ENCODE measurements at regions not wholly inside any gene's neighbourhood (a gene's known extent, or its start where the extent isn't known, plus 50 kb on each side); places are given as distances from the start of the nearest gene placed in this dataset.

- 85 to 93% methylated on average over 10 to 11 of the region's 11 CpGs for WGBS, 2 donors
- Histone ChIP-seq H3K4me3 (no peak overlapping the region), H3K27ac (no peak overlapping the region), H3K36me3 (no peaks in the 10 kb centered on the region), H3K4me1 (no peaks in the 10 kb centered on the region), H3K27me3 (peaks cover 0 to 3% (median 0%) of the 10 kb centered on the region in 7 donors), H3K9me3 (no peaks in the 10 kb centered on the region)
- ATAC-seq = no peak
- DNase-seq = no peak
- intact Hi-C loops (cut with DNase I) = no loop called here
- no peak for TF ChIP-seq CTCF (IDR thresholded peaks at IDR 0.05)
These were observed 118.0 kb downstream of the TPRA1 start for GRCh38 chr3:127472506-127472905.

- peaks cover 0 to 3% (median 0%) of the 10 kb centered on the region in 7 donors for H3K27me3 ChIP-seq
- ATAC-seq (no peak), DNase-seq (no peak)
- intact Hi-C loops (cut with DNase I) = no loop called here
- no peaks in the 10 kb centered on the region for H3K36me3 ChIP-seq
- H3K4me1 ChIP-seq = no peaks in the 10 kb centered on the region
- H3K27ac ChIP-seq = no peak overlapping the region
- H3K4me3 ChIP-seq = no peak overlapping the region
- no peak for TF ChIP-seq CTCF (IDR thresholded peaks at IDR 0.05)
- 73 to 76% methylated on average over 5 of the region's 5 CpGs for WGBS, 2 donors
- no peaks in the 10 kb centered on the region for H3K9me3 ChIP-seq
These were observed 119.4 kb downstream of the TPRA1 start for GRCh38 chr3:127471142-127471541.

GRCh38 chr3:127469760-127470159, 120.8 kb downstream of the TPRA1 start:
- Histone ChIP-seq H3K4me3 (no peak overlapping the region), H3K9me3 (no peaks in the 10 kb centered on the region), H3K27me3 (peaks cover 0 to under 1% (median 0%) of the 10 kb centered on the region in 7 donors), H3K4me1 (no peaks in the 10 kb centered on the region), H3K36me3 (no peaks in the 10 kb centered on the region), H3K27ac (no peak overlapping the region)
- ATAC-seq (no peak), DNase-seq (no peak)
- intact Hi-C loops (cut with DNase I) = loop anchor here in 1 of 10 donors (5.0 kb wide), 1 partner anchor 97 kb away; no protein-coding TSS in a partner anchor
- WGBS, 2 donors = 77 to 84% methylated on average over 9 of the region's 9 CpGs
- no peak for TF ChIP-seq CTCF (IDR thresholded peaks at IDR 0.05)

GRCh38 chr3:127467391-127467790, 123.1 kb downstream of the TPRA1 start:
- DNase-seq = no peak
- Histone ChIP-seq H3K27me3 (peaks cover 0 to 4% (median 0%) of the 10 kb centered on the region in 7 donors), H3K27ac (no peak overlapping the region), H3K36me3 (no peaks in the 10 kb centered on the region), H3K9me3 (no peaks in the 10 kb centered on the region), H3K4me3 (no peak overlapping the region), H3K4me1 (no peaks in the 10 kb centered on the region)
- WGBS, 2 donors = 44 to 51% methylated on average over 12 of the region's 12 CpGs
- ATAC-seq = no peak
- intact Hi-C loops (cut with DNase I) = loop anchor here in 1 of 10 donors (5.0 kb wide), 1 partner anchor 95 kb away; no protein-coding TSS in a partner anchor
- no peak for TF ChIP-seq CTCF (IDR thresholded peaks at IDR 0.05)
